ENCODE measurements at regions not wholly inside any gene's neighbourhood (a gene's known extent, or its start where the extent isn't known, plus 50 kb on each side); places are given as distances from the start of the nearest gene placed in this dataset.

- H3K9me3 ChIP-seq (ENCODE audit: control insufficient read depth, insufficient read depth, low read length): no peaks in the 10 kb centered on the region
These were observed 520.9 kb upstream of the PKN2 start for GRCh38 chr1:88163187-88163586.

DNA sequence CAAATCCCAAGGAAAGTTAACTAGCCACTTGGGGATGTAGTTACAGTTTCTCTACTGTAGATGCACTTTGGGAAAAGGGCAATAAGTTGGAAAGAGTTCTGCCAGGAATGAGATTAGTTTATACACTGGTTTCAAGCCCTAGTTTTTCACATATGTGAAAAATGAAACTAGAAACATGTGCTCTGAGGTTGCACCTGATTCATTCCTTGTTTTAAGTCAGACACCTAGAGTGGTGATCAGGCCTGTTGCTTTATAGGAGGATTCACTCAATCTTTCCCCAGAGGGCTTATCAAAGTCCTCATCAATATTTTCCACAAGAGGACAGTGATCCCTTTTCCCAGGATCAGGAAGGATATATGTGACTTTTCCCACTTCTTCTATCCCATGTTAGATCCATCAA lies 515.9 kb upstream of the PKN2 start:
- Histone ChIP-seq H3K36me3 (ENCODE audit: insufficient read depth, low read length) (no peaks in the 10 kb centered on the region), H3K9ac (ENCODE audit: low read depth, low read length) (no peak overlapping the region), H3K9me3 (ENCODE audit: control insufficient read depth, insufficient read depth, low read length) (no peaks in the 10 kb centered on the region), H3K4me1 (ENCODE audit: insufficient read depth, low read length) (no peaks in the 10 kb centered on the region)

More at GRCh38 chr1:88163187-88163586, 520.9 kb upstream of the PKN2 start:
- no peak overlapping the region for H3K9ac ChIP-seq (ENCODE audit: low read depth, low read length)
- no peaks in the 10 kb centered on the region for H3K4me1 ChIP-seq (ENCODE audit: insufficient read depth, low read length)
- no peaks in the 10 kb centered on the region for H3K36me3 ChIP-seq (ENCODE audit: insufficient read depth, low read length)

DNA sequence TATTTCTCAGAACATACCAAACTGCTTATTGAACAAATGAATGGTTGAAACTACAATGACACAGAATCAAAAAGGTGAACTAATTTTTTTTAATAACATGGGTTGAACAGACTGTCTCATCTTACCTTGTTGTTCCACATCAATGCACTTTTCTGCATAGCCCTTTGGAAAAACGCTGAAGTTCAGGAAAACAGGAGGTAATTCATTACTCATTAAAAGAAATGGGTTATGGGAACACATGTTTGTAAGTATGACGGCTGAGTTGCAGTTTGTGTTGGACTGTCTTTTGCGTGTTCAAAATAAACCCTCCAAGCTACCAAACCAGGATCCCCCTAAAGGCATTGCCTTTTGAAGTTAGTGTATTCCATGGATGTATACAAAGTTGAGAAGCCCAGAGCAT lies 514.9 kb upstream of the PKN2 start:
- no peaks in the 10 kb centered on the region for H3K4me1 ChIP-seq (ENCODE audit: insufficient read depth, low read length)
- H3K36me3 ChIP-seq (ENCODE audit: insufficient read depth, low read length): no peaks in the 10 kb centered on the region
- no peaks in the 10 kb centered on the region for H3K9me3 ChIP-seq (ENCODE audit: control insufficient read depth, insufficient read depth, low read length)
- no peak overlapping the region for H3K9ac ChIP-seq (ENCODE audit: low read depth, low read length)

DNA sequence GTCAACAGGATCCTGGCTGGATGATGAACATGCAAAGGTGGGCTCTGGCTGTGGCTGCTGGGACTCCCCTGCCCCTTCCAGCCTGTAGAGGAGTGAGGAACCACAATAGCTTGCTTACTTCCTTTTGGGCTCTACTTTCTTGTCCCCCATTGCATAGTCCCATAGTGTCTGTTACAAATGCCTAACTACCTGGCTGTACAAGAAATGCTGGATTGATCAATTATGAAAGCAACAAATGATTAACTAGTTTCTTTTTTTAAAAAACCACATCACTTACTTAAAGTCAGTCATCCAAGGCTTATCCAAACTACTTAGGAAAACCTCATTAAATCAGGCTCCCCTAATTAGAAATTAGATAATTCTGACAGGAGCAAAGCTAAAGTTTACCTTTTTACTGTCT lies 514.1 kb upstream of the PKN2 start:
- no peaks in the 10 kb centered on the region for H3K36me3 ChIP-seq (ENCODE audit: insufficient read depth, low read length)
- no peaks in the 10 kb centered on the region for H3K4me1 ChIP-seq (ENCODE audit: insufficient read depth, low read length)
- no peak overlapping the region for H3K9ac ChIP-seq (ENCODE audit: low read depth, low read length)
- no peaks in the 10 kb centered on the region for H3K9me3 ChIP-seq (ENCODE audit: control insufficient read depth, insufficient read depth, low read length)

GRCh38 chr1:88175120-88175630 lies 508.9 kb upstream of the PKN2 start:
- Histone ChIP-seq H3K9ac (ENCODE audit: low read depth, low read length) (no peak overlapping the region), H3K36me3 (ENCODE audit: insufficient read depth, low read length) (no peaks in the 10 kb centered on the region), H3K9me3 (ENCODE audit: control insufficient read depth, insufficient read depth, low read length) (no peaks in the 10 kb centered on the region), H3K4me1 (ENCODE audit: insufficient read depth, low read length) (peaks cover 8% of the 10 kb centered on the region)

DNA sequence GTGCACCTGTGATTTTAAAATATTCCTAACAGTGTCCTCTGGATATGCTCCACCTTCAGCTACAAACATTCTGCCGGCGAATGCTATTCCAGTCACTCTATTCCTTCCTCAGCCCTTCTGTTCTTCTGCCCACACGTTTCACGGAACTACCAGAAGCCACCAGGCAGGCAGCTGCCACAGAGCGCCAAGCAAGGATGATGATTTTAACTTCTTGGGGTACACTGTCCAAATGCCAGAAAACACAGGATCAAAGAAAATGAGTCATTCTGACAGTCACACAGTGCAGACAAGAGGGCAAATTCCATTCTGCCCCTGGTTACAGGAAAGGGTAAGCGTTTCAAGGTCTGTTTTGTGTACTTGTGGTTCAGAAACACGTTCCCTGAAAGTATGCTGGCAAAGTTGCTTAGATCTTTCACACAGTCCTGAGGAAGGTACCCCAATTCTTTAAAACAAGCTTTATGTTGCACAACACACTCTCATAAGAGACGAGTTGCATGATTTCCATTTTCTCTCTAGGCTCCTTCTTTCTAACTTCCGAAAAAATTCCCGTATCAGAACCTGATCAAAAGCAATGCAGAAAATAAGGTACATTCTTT lies 508.3 kb upstream of the PKN2 start:
- Histone ChIP-seq H3K9ac (ENCODE audit: low read depth, low read length) (no peak overlapping the region), H3K4me1 (ENCODE audit: insufficient read depth, low read length) (peaks cover 9% of the 10 kb centered on the region), H3K9me3 (ENCODE audit: control insufficient read depth, insufficient read depth, low read length) (no peaks in the 10 kb centered on the region), H3K36me3 (ENCODE audit: insufficient read depth, low read length) (no peaks in the 10 kb centered on the region)

DNA sequence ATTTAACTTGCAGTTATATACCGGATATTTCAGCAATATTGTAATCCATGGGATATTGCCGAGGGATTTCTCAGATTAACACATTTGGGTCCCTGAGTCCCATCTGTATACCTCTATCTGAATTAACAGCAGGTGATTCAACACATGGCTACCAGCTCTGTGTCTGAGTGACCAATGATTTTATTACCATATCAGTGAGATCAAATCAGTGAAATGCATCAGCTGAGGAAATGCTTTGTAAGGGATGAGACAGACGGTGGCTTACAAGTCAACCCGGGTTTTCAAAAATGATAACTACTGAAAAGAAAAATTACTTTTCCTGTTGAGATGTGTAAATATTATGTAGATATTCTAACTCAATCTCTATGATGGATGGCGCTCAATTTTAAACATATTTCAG lies 504.1 kb upstream of the PKN2 start:
- no peaks in the 10 kb centered on the region for H3K9me3 ChIP-seq (ENCODE audit: control insufficient read depth, insufficient read depth, low read length)
- no peak overlapping the region for H3K9ac ChIP-seq (ENCODE audit: low read depth, low read length)
- H3K36me3 ChIP-seq (ENCODE audit: insufficient read depth, low read length): no peaks in the 10 kb centered on the region
- H3K4me1 ChIP-seq (ENCODE audit: insufficient read depth, low read length): peaks cover 12% of the 10 kb centered on the region

GRCh38 chr1:88180449-88181108 lies 503.5 kb upstream of the PKN2 start:
- Histone ChIP-seq H3K36me3 (ENCODE audit: insufficient read depth, low read length) (no peaks in the 10 kb centered on the region), H3K9me3 (ENCODE audit: control insufficient read depth, insufficient read depth, low read length) (no peaks in the 10 kb centered on the region), H3K9ac (ENCODE audit: low read depth, low read length) (no peak overlapping the region), H3K4me1 (ENCODE audit: insufficient read depth, low read length) (peaks cover 8% of the 10 kb centered on the region)

GRCh38 chr1:88186911-88187310 lies 497.2 kb upstream of the PKN2 start:
- H3K9me3 ChIP-seq (ENCODE audit: control insufficient read depth, insufficient read depth, low read length): no peaks in the 10 kb centered on the region
- peaks cover 2% of the 10 kb centered on the region; the same call in 1 of the 2 replicates for H3K4me1 ChIP-seq (ENCODE audit: insufficient read depth, low read length)
- no peaks in the 10 kb centered on the region for H3K36me3 ChIP-seq (ENCODE audit: insufficient read depth, low read length)
- H3K9ac ChIP-seq (ENCODE audit: low read depth, low read length): no peak overlapping the region; the same call in 1 of the 2 replicates

- Histone ChIP-seq H3K4me1 (ENCODE audit: insufficient read depth, low read length) (peaks cover 2% of the 10 kb centered on the region; the same call in 1 of the 2 replicates), H3K9me3 (ENCODE audit: control insufficient read depth, insufficient read depth, low read length) (no peaks in the 10 kb centered on the region), H3K9ac (ENCODE audit: low read depth, low read length) (no peak overlapping the region), H3K36me3 (ENCODE audit: insufficient read depth, low read length) (no peaks in the 10 kb centered on the region)
These were observed 496.0 kb upstream of the PKN2 start for GRCh38 chr1:88188038-88188437.

- no peak overlapping the region for H3K9ac ChIP-seq (ENCODE audit: low read depth, low read length)
- no peaks in the 10 kb centered on the region for H3K36me3 ChIP-seq (ENCODE audit: insufficient read depth, low read length)
- H3K9me3 ChIP-seq (ENCODE audit: control insufficient read depth, insufficient read depth, low read length): no peaks in the 10 kb centered on the region
- H3K4me1 ChIP-seq (ENCODE audit: insufficient read depth, low read length): peaks cover 2% of the 10 kb centered on the region; the same call in 1 of the 2 replicates
These were observed 494.5 kb upstream of the PKN2 start for GRCh38 chr1:88189525-88189924.

DNA sequence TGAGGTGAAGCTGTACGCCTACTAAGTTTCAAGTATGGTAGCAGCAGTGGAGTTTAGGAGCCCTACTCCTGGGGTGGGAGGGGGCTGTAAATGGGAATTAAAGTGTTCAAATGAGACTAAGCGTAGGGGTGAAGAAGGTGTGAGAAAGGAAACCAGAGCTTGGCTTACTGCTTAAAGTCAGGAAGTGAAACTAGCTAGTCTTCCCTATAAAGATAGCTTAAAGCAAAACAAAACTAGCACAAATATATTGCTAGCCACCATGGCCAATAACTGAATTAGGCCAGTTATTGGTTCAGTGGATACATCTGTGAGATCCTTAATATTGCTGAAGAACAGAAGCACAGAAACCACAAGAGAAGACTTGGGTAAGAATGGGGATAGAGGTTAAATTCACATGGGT lies 492.2 kb upstream of the PKN2 start:
- H3K9me3 ChIP-seq (ENCODE audit: control insufficient read depth, insufficient read depth, low read length): no peaks in the 10 kb centered on the region
- H3K36me3 ChIP-seq (ENCODE audit: insufficient read depth, low read length): no peaks in the 10 kb centered on the region
- H3K4me1 ChIP-seq (ENCODE audit: insufficient read depth, low read length): peaks cover 2% of the 10 kb centered on the region; the same call in 1 of the 2 replicates
- H3K9ac ChIP-seq (ENCODE audit: low read depth, low read length): no peak overlapping the region

DNA sequence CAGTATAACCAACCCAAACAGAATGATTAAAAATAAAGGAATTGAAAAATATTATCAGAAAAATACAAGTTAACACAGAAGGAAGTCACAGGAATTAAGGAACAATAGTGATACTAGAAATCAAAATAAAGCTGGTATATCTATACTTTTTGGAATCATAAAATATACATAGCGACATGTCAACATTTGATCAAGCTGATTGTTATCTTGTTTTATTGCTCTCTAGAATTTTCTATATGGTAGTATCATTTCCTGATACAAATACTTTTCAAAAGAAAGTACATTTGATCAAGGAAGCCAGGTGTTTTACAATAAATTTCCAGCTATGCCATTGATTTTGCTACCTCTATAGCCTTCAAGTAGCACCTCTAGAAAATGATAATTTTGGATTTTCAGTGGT lies 489.5 kb upstream of the PKN2 start:
- no peak overlapping the region for H3K9ac ChIP-seq (ENCODE audit: low read depth, low read length)
- no peaks in the 10 kb centered on the region for H3K4me1 ChIP-seq (ENCODE audit: insufficient read depth, low read length)
- H3K9me3 ChIP-seq (ENCODE audit: control insufficient read depth, insufficient read depth, low read length): no peaks in the 10 kb centered on the region
- H3K36me3 ChIP-seq (ENCODE audit: insufficient read depth, low read length): no peaks in the 10 kb centered on the region

DNA sequence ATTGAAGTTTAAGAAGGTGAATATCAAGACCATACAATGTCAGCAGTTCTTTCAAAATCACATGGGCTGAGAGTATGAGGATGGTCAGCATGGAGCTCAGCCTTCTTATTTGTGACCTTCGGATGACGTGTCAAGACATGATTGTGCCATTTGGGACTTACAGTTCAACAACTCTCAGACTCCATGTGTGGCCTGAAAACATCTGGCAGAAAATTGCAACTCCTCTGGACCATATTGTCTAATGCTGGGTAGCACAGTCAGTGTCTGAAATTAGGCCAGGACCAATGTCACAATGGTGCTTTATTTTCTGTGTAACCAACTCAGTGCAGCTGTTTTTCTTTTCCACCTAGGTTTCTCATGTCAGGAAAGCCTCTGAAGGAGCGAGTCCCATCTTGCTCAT lies 483.5 kb upstream of the PKN2 start:
- Histone ChIP-seq H3K4me1 (ENCODE audit: insufficient read depth, low read length) (no peaks in the 10 kb centered on the region), H3K9me3 (ENCODE audit: control insufficient read depth, insufficient read depth, low read length) (no peaks in the 10 kb centered on the region), H3K9ac (ENCODE audit: low read depth, low read length) (no peak overlapping the region), H3K36me3 (ENCODE audit: insufficient read depth, low read length) (no peaks in the 10 kb centered on the region)

DNA sequence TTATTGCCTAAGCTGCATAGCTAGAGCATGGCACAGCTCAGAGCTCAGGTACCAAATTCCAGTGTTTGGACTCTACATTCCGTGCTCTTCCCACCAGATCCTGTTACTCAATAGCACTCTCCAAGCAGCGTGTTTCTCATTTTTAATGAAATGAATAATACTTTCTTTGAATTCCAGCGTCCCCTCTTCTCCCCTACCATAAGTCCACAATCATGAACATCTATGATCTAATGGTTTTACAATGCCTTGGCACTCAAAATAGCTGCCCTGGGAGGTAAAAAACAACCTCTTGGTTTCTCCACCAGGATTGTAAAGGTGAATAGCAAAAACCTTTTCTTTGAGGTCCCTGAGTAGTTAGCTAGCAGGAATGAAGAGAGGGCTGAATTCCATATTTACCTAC lies 480.0 kb upstream of the PKN2 start:
- Histone ChIP-seq H3K9me3 (ENCODE audit: control insufficient read depth, insufficient read depth, low read length) (no peaks in the 10 kb centered on the region), H3K4me1 (ENCODE audit: insufficient read depth, low read length) (no peaks in the 10 kb centered on the region), H3K9ac (ENCODE audit: low read depth, low read length) (no peak overlapping the region), H3K36me3 (ENCODE audit: insufficient read depth, low read length) (no peaks in the 10 kb centered on the region)

Data from ES-I3 (cell line).